ENCODE measurements at regions not wholly inside any gene's neighbourhood (a gene's known extent, or its start where the extent isn't known, plus 50 kb on each side); places are given as distances from the start of the nearest gene placed in this dataset.
"Not testable (repeated sequence)": the region's sequence is repeated elsewhere in the genome, so short reads cannot be mapped to it uniquely, and the experiment has no call there.

GRCh38 chr2:89027536-89027935, 336.1 kb downstream of the RPIA start:
- Histone ChIP-seq H3K4me2 (ENCODE audit: low read length) (peak overlapping the region; percentile 34), H3K4me3 (ENCODE audit: low read depth, low read length, poor library complexity, severe bottlenecking) (peak overlapping the region; percentile 51), H3K4me1 (ENCODE audit: insufficient read depth, low read length, severe bottlenecking) (peaks cover 32% of the 10 kb centered on the region), H3K27ac (ENCODE audit: low read depth, low read length, poor library complexity, severe bottlenecking) (peak overlapping the region; percentile 93), H3K9ac (ENCODE audit: low read length) (peak overlapping the region; percentile 66)
- not testable (repeated sequence) for H2AFZ ChIP-seq (ENCODE audit: low read length); H3K9me3 ChIP-seq (ENCODE audit: low read length); H3K79me2 ChIP-seq (ENCODE audit: insufficient read depth, low read length); H3K36me3 ChIP-seq (ENCODE audit: insufficient read depth, low read length); H4K20me1 ChIP-seq (ENCODE audit: insufficient read depth, low read length); H3K9me2 ChIP-seq (ENCODE audit: low read depth, low read length); H3K27me3 ChIP-seq (ENCODE audit: insufficient read depth, low read length); H3F3A ChIP-seq (ENCODE audit: insufficient read depth, low read length)

DNA sequence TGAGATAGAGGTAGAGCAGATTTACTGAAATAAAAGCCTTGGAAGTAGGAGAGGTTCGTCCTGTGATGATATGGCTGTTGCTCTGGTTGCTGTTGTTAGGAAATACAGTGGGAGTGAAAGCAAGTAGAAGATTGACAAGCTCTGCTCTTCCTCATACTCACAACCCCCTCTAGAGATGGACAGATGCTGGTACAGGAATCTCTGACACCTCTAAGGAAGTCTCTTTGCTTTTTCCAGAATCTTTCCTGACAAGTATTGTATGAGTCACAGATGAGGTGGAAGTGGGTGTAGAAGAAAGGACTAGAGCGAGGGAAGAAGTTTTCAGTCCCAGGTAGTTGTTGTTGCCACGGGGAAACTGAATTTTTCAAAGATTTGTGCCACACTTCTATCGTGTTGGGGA, 337.8 kb downstream of the RPIA start:
- H3K79me2 ChIP-seq (ENCODE audit: insufficient read depth, low read length); H3K27me3 ChIP-seq (ENCODE audit: insufficient read depth, low read length); H3K9me2 ChIP-seq (ENCODE audit: low read depth, low read length); H4K20me1 ChIP-seq (ENCODE audit: insufficient read depth, low read length); H3K4me3 ChIP-seq (ENCODE audit: low read depth, low read length, poor library complexity, severe bottlenecking); H3K36me3 ChIP-seq (ENCODE audit: insufficient read depth, low read length); H2AFZ ChIP-seq (ENCODE audit: low read length); H3F3A ChIP-seq (ENCODE audit: insufficient read depth, low read length); H3K9me3 ChIP-seq (ENCODE audit: low read length): not testable (repeated sequence)
- peak overlapping the region; percentile 66; the same call in 1 of the 2 replicates for H3K9ac ChIP-seq (ENCODE audit: low read length)
- H3K4me1 ChIP-seq (ENCODE audit: insufficient read depth, low read length, severe bottlenecking) = peaks cover 32% of the 10 kb centered on the region
- peak overlapping the region; percentile 93 for H3K27ac ChIP-seq (ENCODE audit: low read depth, low read length, poor library complexity, severe bottlenecking)
- peak overlapping the region; percentile 34; the same call in 1 of the 2 replicates for H3K4me2 ChIP-seq (ENCODE audit: low read length)

GRCh38 chr2:89048138-89049066, 356.9 kb downstream of the RPIA start:
- H3K79me2 ChIP-seq (ENCODE audit: insufficient read depth, low read length); H3K9ac ChIP-seq (ENCODE audit: low read length); H3K4me2 ChIP-seq (ENCODE audit: low read length); H3K4me1 ChIP-seq (ENCODE audit: insufficient read depth, low read length, severe bottlenecking); H3K27ac ChIP-seq (ENCODE audit: low read depth, low read length, poor library complexity, severe bottlenecking); H3K9me3 ChIP-seq (ENCODE audit: low read length); H3K4me3 ChIP-seq (ENCODE audit: low read depth, low read length, poor library complexity, severe bottlenecking); H3F3A ChIP-seq (ENCODE audit: insufficient read depth, low read length); H2AFZ ChIP-seq (ENCODE audit: low read length); H3K36me3 ChIP-seq (ENCODE audit: insufficient read depth, low read length); H3K27me3 ChIP-seq (ENCODE audit: insufficient read depth, low read length); H3K9me2 ChIP-seq (ENCODE audit: low read depth, low read length); H4K20me1 ChIP-seq (ENCODE audit: insufficient read depth, low read length): not testable (repeated sequence)
- peak; percentile 64 for TF ChIP-seq CTCF (IDR thresholded peaks at IDR 0.05; ENCODE audit: low read length)

- H4K20me1 ChIP-seq (ENCODE audit: insufficient read depth, low read length); H3K4me3 ChIP-seq (ENCODE audit: low read depth, low read length, poor library complexity, severe bottlenecking); H3F3A ChIP-seq (ENCODE audit: insufficient read depth, low read length); H3K4me1 ChIP-seq (ENCODE audit: insufficient read depth, low read length, severe bottlenecking); H3K4me2 ChIP-seq (ENCODE audit: low read length); H3K27ac ChIP-seq (ENCODE audit: low read depth, low read length, poor library complexity, severe bottlenecking); H3K9me3 ChIP-seq (ENCODE audit: low read length); H3K9me2 ChIP-seq (ENCODE audit: low read depth, low read length); H3K27me3 ChIP-seq (ENCODE audit: insufficient read depth, low read length); H3K79me2 ChIP-seq (ENCODE audit: insufficient read depth, low read length); H3K36me3 ChIP-seq (ENCODE audit: insufficient read depth, low read length); H3K9ac ChIP-seq (ENCODE audit: low read length); H2AFZ ChIP-seq (ENCODE audit: low read length): not testable (repeated sequence)
Measured at GRCh38 chr2:89058616-89059015, 367.1 kb downstream of the RPIA start.

DNA sequence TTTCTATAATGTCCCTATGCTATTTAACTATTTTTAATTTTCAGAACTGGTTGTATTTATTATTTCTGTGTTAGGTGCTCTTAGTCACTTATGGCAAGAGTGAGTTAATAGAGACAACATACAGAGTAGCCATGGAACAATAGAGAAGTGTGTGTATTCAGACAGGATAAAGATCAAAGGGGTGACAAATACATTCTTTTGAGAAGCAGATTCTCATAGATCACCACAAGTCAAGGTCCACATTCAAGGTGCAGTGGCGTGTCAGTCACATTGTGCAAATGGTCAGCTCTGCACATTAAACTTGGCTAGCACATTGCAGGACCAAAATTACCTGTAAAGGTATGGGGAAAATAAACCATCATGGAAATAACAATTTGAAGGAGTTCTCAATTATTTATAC, 369.7 kb downstream of the RPIA start:
- not testable (repeated sequence) for H3K36me3 ChIP-seq (ENCODE audit: insufficient read depth, low read length); H3K9me3 ChIP-seq (ENCODE audit: low read length); H3F3A ChIP-seq (ENCODE audit: insufficient read depth, low read length); H2AFZ ChIP-seq (ENCODE audit: low read length); H3K9ac ChIP-seq (ENCODE audit: low read length); H3K4me3 ChIP-seq (ENCODE audit: low read depth, low read length, poor library complexity, severe bottlenecking); H3K9me2 ChIP-seq (ENCODE audit: low read depth, low read length); H3K4me1 ChIP-seq (ENCODE audit: insufficient read depth, low read length, severe bottlenecking); H3K4me2 ChIP-seq (ENCODE audit: low read length); H4K20me1 ChIP-seq (ENCODE audit: insufficient read depth, low read length); H3K79me2 ChIP-seq (ENCODE audit: insufficient read depth, low read length); H3K27ac ChIP-seq (ENCODE audit: low read depth, low read length, poor library complexity, severe bottlenecking); H3K27me3 ChIP-seq (ENCODE audit: insufficient read depth, low read length)

DNA sequence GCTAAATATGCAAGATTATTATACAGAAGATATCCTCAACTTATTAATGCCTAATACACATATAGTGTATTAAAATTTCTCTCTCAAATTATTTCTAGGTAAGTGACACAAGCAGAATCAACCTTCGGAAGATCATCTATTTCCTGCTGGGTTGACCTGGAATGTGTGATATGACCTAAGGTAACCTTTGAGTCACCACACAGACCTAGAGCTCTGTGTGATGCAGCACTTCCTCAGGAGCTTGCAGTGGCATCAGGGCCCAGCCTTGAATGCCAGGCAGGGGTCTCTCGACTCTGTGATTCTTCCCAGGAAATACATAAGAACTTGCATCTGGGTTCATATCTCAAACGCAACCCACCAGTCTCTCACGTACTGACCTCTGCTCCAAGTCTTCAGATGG, 385.3 kb downstream of the RPIA start:
- H3K27ac ChIP-seq (ENCODE audit: low read depth, low read length, poor library complexity, severe bottlenecking); H4K20me1 ChIP-seq (ENCODE audit: insufficient read depth, low read length); H3K9me2 ChIP-seq (ENCODE audit: low read depth, low read length); H3F3A ChIP-seq (ENCODE audit: insufficient read depth, low read length); H3K79me2 ChIP-seq (ENCODE audit: insufficient read depth, low read length); H3K36me3 ChIP-seq (ENCODE audit: insufficient read depth, low read length); H3K9me3 ChIP-seq (ENCODE audit: low read length); H2AFZ ChIP-seq (ENCODE audit: low read length); H3K4me2 ChIP-seq (ENCODE audit: low read length); H3K9ac ChIP-seq (ENCODE audit: low read length); H3K4me3 ChIP-seq (ENCODE audit: low read depth, low read length, poor library complexity, severe bottlenecking); H3K27me3 ChIP-seq (ENCODE audit: insufficient read depth, low read length): not testable (repeated sequence)
- peaks cover 18% of the 10 kb centered on the region for H3K4me1 ChIP-seq (ENCODE audit: insufficient read depth, low read length, severe bottlenecking)

GRCh38 chr2:89092911-89093310, 401.4 kb downstream of the RPIA start:
- H4K20me1 ChIP-seq (ENCODE audit: insufficient read depth, low read length); H3K79me2 ChIP-seq (ENCODE audit: insufficient read depth, low read length); H3K9me2 ChIP-seq (ENCODE audit: low read depth, low read length); H3K27me3 ChIP-seq (ENCODE audit: insufficient read depth, low read length); H3K9ac ChIP-seq (ENCODE audit: low read length); H3K36me3 ChIP-seq (ENCODE audit: insufficient read depth, low read length); H3K9me3 ChIP-seq (ENCODE audit: low read length); H2AFZ ChIP-seq (ENCODE audit: low read length); H3F3A ChIP-seq (ENCODE audit: insufficient read depth, low read length); H3K4me3 ChIP-seq (ENCODE audit: low read depth, low read length, poor library complexity, severe bottlenecking); H3K4me1 ChIP-seq (ENCODE audit: insufficient read depth, low read length, severe bottlenecking); H3K27ac ChIP-seq (ENCODE audit: low read depth, low read length, poor library complexity, severe bottlenecking); H3K4me2 ChIP-seq (ENCODE audit: low read length): not testable (repeated sequence)
